Prostate gland (tissue), 2 donors: ENCODE measurements at regions not wholly inside any gene's neighbourhood (a gene's known extent, or its start where the extent isn't known, plus 50 kb on each side); places are given as distances from the start of the nearest gene placed in this dataset.

Experiments
- POLR2A ChIP-seq: fragments of 450-650 bp; IDR thresholded peaks from one replicate; pipeline ENCODE4 v1.6.1; 2016; ENCODE audit warnings: antibody characterized with exemption, mild to moderate bottlenecking
- TF ChIP-seq, protein P1 (sequence below), 4 experiments: fragments of 200-600 bp in 2 of 4; fragments of 450-650 bp in 2 of 4; sonication (generic) in 2 of 4; IDR thresholded peaks; 1 replicate in 3 of 4; 2 replicates in 1 of 4; pipeline ENCODE4 v1.5.1; 2016 to 2019; ENCODE audit warnings: antibody characterized with exemption in 4 of 4, mild to moderate bottlenecking in 2 of 4, moderate library complexity in 2 of 4

DNA sequence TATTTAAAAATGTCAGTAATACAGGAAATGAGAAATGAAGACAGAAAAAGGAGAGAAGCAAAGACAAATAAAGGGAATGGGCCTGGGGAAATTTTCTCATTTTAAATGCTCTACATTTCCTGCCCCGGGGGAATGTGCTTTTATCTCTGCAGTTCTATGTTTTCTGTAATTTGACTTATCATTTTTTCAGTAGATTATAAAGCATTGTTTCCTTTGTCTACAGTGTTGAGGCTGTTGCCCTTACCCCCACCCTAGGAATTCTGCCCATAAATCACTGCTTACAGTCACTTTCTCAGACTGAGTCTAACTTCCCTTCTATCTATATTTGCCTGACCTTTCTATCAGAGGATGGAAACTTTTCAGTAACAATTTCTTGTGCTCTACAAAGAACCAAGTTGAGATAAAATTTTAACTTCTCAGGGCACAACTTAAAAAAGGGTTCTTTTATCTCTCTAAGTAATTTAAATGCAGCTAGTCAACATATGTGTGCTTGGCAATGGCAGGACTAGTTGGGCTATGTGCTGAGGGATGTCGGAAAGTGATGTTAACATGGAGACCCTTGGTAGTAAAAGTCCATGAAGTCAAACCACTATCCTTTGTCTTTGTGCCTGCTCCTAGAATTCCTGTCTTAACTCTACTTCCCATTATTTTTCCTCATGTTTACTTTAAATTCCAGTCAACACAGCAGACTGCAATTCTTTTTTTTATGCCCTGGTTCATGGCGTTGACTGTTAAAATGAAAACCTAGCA lies 146.5 kb upstream of the MMADHC start:
- no peak for TF ChIP-seq POLR2A
- TF ChIP-seq, protein P1, sequence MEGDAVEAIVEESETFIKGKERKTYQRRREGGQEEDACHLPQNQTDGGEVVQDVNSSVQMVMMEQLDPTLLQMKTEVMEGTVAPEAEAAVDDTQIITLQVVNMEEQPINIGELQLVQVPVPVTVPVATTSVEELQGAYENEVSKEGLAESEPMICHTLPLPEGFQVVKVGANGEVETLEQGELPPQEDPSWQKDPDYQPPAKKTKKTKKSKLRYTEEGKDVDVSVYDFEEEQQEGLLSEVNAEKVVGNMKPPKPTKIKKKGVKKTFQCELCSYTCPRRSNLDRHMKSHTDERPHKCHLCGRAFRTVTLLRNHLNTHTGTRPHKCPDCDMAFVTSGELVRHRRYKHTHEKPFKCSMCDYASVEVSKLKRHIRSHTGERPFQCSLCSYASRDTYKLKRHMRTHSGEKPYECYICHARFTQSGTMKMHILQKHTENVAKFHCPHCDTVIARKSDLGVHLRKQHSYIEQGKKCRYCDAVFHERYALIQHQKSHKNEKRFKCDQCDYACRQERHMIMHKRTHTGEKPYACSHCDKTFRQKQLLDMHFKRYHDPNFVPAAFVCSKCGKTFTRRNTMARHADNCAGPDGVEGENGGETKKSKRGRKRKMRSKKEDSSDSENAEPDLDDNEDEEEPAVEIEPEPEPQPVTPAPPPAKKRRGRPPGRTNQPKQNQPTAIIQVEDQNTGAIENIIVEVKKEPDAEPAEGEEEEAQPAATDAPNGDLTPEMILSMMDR (IDR thresholded peaks at IDR 0.05): no peak
